ENCODE measurements at regions not wholly inside any gene's neighbourhood (a gene's known extent, or its start where the extent isn't known, plus 50 kb on each side); places are given as distances from the start of the nearest gene placed in this dataset.

DNA sequence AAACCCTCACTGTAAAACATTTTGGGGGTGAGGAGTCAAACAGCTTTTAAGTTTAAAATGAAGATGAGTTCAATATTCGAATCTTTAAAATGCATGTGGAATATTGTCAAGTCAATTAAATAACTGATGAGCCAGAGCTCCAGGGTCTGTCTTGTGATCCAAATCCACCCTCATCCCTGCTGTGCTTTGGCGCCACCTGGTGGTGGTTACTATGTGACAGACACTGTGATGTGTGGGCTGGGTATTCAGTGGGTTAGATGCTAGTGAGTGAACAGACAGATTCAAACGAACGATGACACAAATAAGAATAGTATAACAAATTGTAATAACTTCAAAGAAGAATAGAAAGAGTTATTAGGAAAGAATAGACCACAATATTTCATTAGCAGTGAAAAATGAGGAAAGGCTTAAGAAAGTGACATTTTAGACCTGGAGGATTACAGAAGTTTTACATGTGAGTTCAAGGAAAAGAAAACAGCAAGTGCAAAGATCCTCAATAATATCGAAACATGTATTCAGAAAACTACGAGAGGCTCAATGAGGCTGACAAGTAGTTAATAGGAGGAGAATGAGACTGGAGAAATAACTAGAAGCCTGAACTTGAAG is 51.4 kb upstream of the CHSY3 start:
- dilution Hi-C loops (cut with MboI; ENCODE audit: extremely low pct_ligation_motif_present, low sequenced_read_pairs) (no loop called here), intact Hi-C loops (cut with micrococcal nuclease) (loop anchor here (1.0 to 5.0 kb wide), 3 partner anchors 82 to 289 kb away; no protein-coding TSS in a partner anchor)
- CTCF ChIA-PET: interaction anchor here (0.5 to 7.4 kb wide), 37 partner anchors 9 to 1688 kb away, joined by 3 to 223 read pairs (median 3); partner anchors contain the start of gene ISOC1
- peaks cover 10% of the 10 kb centered on the region for H3K4me1 ChIP-seq (ENCODE audit: control insufficient read depth, extremely low read depth, insufficient read depth, low read length)
- H3K27me3 ChIP-seq (ENCODE audit: control insufficient read depth in 2 of 2, insufficient read depth in 2 of 2, low read length in 2 of 2): peaks cover 0 to 3% of the 10 kb centered on the region in 2 experiments
- no peaks in the 10 kb centered on the region for H3K79me2 ChIP-seq (ENCODE audit: control insufficient read depth, insufficient read depth, low read length)
- no peaks in the 10 kb centered on the region for H4K20me1 ChIP-seq (replicated peaks; ENCODE audit: control insufficient read depth, extremely low read depth, insufficient read depth, low read length)
- H2AFZ ChIP-seq (ENCODE audit: low read depth, low read length): no peak overlapping the region
- no peak overlapping the region for H3K9ac ChIP-seq (replicated peaks; ENCODE audit: extremely low read depth, insufficient read depth, low read length)
- no peak overlapping the region for H3K4me2 ChIP-seq (ENCODE audit: insufficient read depth, low read length)
- POLR2A ChIA-PET: no interaction called here
- H3K27ac ChIP-seq (ENCODE audit: insufficient read depth, low read depth, low read length): no peak overlapping the region
- no peaks in the 10 kb centered on the region for H3K36me3 ChIP-seq (ENCODE audit: control insufficient read depth in 2 of 2, extremely low read depth in 1 of 2, insufficient read depth in 2 of 2, low read length in 2 of 2)
- BruUV-seq (replicated peaks): no TSS peak
- peak; percentile 76 for DNase-seq (ENCODE audit: low read depth, low spot score)
- peak; percentile 91 for FAIRE-seq
- TF ChIP-seq POLR2A (IDR thresholded peaks at IDR 0.05; ENCODE audit: low read depth, low read length) (no peak), JUN (IDR thresholded peaks at IDR 0.05; ENCODE audit: borderline replicate concordance, insufficient read depth, insufficient read length, low read depth) (no peak)
- TF ChIP-seq, protein P1, sequence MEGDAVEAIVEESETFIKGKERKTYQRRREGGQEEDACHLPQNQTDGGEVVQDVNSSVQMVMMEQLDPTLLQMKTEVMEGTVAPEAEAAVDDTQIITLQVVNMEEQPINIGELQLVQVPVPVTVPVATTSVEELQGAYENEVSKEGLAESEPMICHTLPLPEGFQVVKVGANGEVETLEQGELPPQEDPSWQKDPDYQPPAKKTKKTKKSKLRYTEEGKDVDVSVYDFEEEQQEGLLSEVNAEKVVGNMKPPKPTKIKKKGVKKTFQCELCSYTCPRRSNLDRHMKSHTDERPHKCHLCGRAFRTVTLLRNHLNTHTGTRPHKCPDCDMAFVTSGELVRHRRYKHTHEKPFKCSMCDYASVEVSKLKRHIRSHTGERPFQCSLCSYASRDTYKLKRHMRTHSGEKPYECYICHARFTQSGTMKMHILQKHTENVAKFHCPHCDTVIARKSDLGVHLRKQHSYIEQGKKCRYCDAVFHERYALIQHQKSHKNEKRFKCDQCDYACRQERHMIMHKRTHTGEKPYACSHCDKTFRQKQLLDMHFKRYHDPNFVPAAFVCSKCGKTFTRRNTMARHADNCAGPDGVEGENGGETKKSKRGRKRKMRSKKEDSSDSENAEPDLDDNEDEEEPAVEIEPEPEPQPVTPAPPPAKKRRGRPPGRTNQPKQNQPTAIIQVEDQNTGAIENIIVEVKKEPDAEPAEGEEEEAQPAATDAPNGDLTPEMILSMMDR (IDR thresholded peaks at IDR 0.05; ENCODE audit: extremely low read depth in 1 of 2, insufficient read depth in 1 of 2, low read depth in 1 of 2, low read length in 2 of 2): peak; percentile 84 to 93
- no peak overlapping the region for H3K4me3 ChIP-seq (replicated peaks in 1 of 3; ENCODE audit: insufficient read depth in 1 of 3, low read depth in 1 of 3, low read length in 3 of 3)
- no peaks in the 10 kb centered on the region for H3K9me3 ChIP-seq (replicated peaks; ENCODE audit: control insufficient read depth, insufficient read depth, low read length)
- H3K9me1 ChIP-seq (replicated peaks; ENCODE audit: control insufficient read depth, extremely low read depth, insufficient read depth, low read length): no peaks in the 10 kb centered on the region

GRCh38 chr5:129853588-129853987 is 50.7 kb upstream of the CHSY3 start:
- no peak overlapping the region for H3K4me3 ChIP-seq (replicated peaks in 1 of 3; ENCODE audit: insufficient read depth in 1 of 3, low read depth in 1 of 3, low read length in 3 of 3)
- H2AFZ ChIP-seq (ENCODE audit: low read depth, low read length): peak overlapping the region; percentile 57
- FAIRE-seq (peak; percentile 15), DNase-seq (ENCODE audit: low read depth, low spot score) (peak; percentile 12)
- H3K9me1 ChIP-seq (replicated peaks; ENCODE audit: control insufficient read depth, extremely low read depth, insufficient read depth, low read length): no peaks in the 10 kb centered on the region
- no peaks in the 10 kb centered on the region for H3K36me3 ChIP-seq (ENCODE audit: control insufficient read depth in 2 of 2, extremely low read depth in 1 of 2, insufficient read depth in 2 of 2, low read length in 2 of 2)
- dilution Hi-C loops (cut with MboI; ENCODE audit: extremely low pct_ligation_motif_present, low sequenced_read_pairs) (no loop called here), intact Hi-C loops (cut with micrococcal nuclease) (loop anchor here (2.0 to 5.0 kb wide), 2 partner anchors 189 to 289 kb away; no protein-coding TSS in a partner anchor)
- BruUV-seq (replicated peaks): no TSS peak
- H3K9me3 ChIP-seq (replicated peaks; ENCODE audit: control insufficient read depth, insufficient read depth, low read length): no peaks in the 10 kb centered on the region
- TF ChIP-seq FOS (IDR thresholded peaks at IDR 0.05; ENCODE audit: borderline replicate concordance, insufficient read depth, low read length) (no peak), GATA2 (IDR thresholded peaks at IDR 0.05; ENCODE audit: insufficient read depth, insufficient read length, low read depth, low read length) (peak; percentile 61), MYC (IDR thresholded peaks at IDR 0.05; ENCODE audit: low read depth, low read length) (no peak), POLR2AphosphoS5 (IDR thresholded peaks at IDR 0.05; ENCODE audit: insufficient read depth, low read depth, low read length) (no peak)
- no peaks in the 10 kb centered on the region for H3K79me2 ChIP-seq (ENCODE audit: control insufficient read depth, insufficient read depth, low read length)
- POLR2A ChIA-PET: no interaction called here
- H3K27me3 ChIP-seq (ENCODE audit: control insufficient read depth in 2 of 2, insufficient read depth in 2 of 2, low read length in 2 of 2): peaks cover 0 to under 1% of the 10 kb centered on the region in 2 experiments
- no peaks in the 10 kb centered on the region for H4K20me1 ChIP-seq (replicated peaks; ENCODE audit: control insufficient read depth, extremely low read depth, insufficient read depth, low read length)
- H3K9ac ChIP-seq (replicated peaks; ENCODE audit: extremely low read depth, insufficient read depth, low read length): no peak overlapping the region
- peak overlapping the region; percentile 51 for H3K4me2 ChIP-seq (ENCODE audit: insufficient read depth, low read length)
- no peak overlapping the region for H3K27ac ChIP-seq (ENCODE audit: insufficient read depth, low read depth, low read length)
- CTCF ChIA-PET: interaction anchor here (0.7 to 7.4 kb wide), 17 partner anchors 9 to 949 kb away, joined by 3 to 223 read pairs (median 4); partner anchors contain the start of gene ISOC1
- H3K4me1 ChIP-seq (ENCODE audit: control insufficient read depth, extremely low read depth, insufficient read depth, low read length): peaks cover 10% of the 10 kb centered on the region

All from endothelial cell of umbilical vein (primary cell).